ENCODE measurements at regions not wholly inside any gene's neighbourhood (a gene's known extent, or its start where the extent isn't known, plus 50 kb on each side); places are given as distances from the start of the nearest gene placed in this dataset.

GRCh38 chr2:5951471-5951870 is 259.3 kb downstream of the SOX11 start:
- H3K9me3 Mint-ChIP-seq: peaks cover 2% of the 10 kb centered on the region
- no peaks in the 10 kb centered on the region for H3K36me3 Mint-ChIP-seq (ENCODE audit: low read depth)
- no peak overlapping the region for H3K4me3 Mint-ChIP-seq
- H3K27me3 Mint-ChIP-seq: no peaks in the 10 kb centered on the region
- DNase-seq (no peak), ATAC-seq (ENCODE audit: low read depth) (no peak)
- CTCF ChIA-PET: no interaction called here
- H3K27ac Mint-ChIP-seq: no peak overlapping the region
- no peak for TF ChIP-seq CTCF (IDR thresholded peaks at IDR 0.05)
- POLR2A ChIA-PET: no interaction called here
- intact Hi-C loops (cut with micrococcal nuclease): no loop called here
- H3K4me1 Mint-ChIP-seq: no peaks in the 10 kb centered on the region

GRCh38 chr2:5953525-5953924 is 261.3 kb downstream of the SOX11 start:
- POLR2A ChIA-PET: no interaction called here

GRCh38 chr2:5954509-5954908 is 262.3 kb downstream of the SOX11 start:
- CTCF ChIA-PET: no interaction called here
- H3K9me3 Mint-ChIP-seq: peaks cover 2% of the 10 kb centered on the region

More at GRCh38 chr2:5953525-5953924, 261.3 kb downstream of the SOX11 start:
- TF ChIP-seq CTCF (IDR thresholded peaks at IDR 0.05): no peak
- no peak overlapping the region for H3K4me3 Mint-ChIP-seq
- peaks cover 2% of the 10 kb centered on the region for H3K9me3 Mint-ChIP-seq
- intact Hi-C loops (cut with micrococcal nuclease): no loop called here
- no peak for ATAC-seq (ENCODE audit: low read depth)
- no peak overlapping the region for H3K27ac Mint-ChIP-seq
- no peak for DNase-seq
- no peaks in the 10 kb centered on the region for H3K36me3 Mint-ChIP-seq (ENCODE audit: low read depth)
- H3K4me1 Mint-ChIP-seq: no peaks in the 10 kb centered on the region
- CTCF ChIA-PET: no interaction called here
- no peaks in the 10 kb centered on the region for H3K27me3 Mint-ChIP-seq

GRCh38 chr2:5955921-5956320 is 263.7 kb downstream of the SOX11 start:
- H3K4me1 Mint-ChIP-seq: no peaks in the 10 kb centered on the region
- no peak for ATAC-seq (ENCODE audit: low read depth)
- no peak for DNase-seq
- H3K4me3 Mint-ChIP-seq: no peak overlapping the region
- intact Hi-C loops (cut with micrococcal nuclease): no loop called here
- H3K36me3 Mint-ChIP-seq (ENCODE audit: low read depth): no peaks in the 10 kb centered on the region
- peaks cover 2% of the 10 kb centered on the region for H3K9me3 Mint-ChIP-seq
- no peak for TF ChIP-seq CTCF (IDR thresholded peaks at IDR 0.05)
- H3K27ac Mint-ChIP-seq: no peak overlapping the region
- ChIA-PET POLR2A (no interaction called here), CTCF (no interaction called here)
- no peaks in the 10 kb centered on the region for H3K27me3 Mint-ChIP-seq

More at GRCh38 chr2:5954509-5954908, 262.3 kb downstream of the SOX11 start:
- intact Hi-C loops (cut with micrococcal nuclease): no loop called here
- Mint-ChIP-seq H3K27ac (no peak overlapping the region), H3K36me3 (ENCODE audit: low read depth) (no peaks in the 10 kb centered on the region), H3K4me3 (no peak overlapping the region), H3K27me3 (no peaks in the 10 kb centered on the region), H3K4me1 (no peaks in the 10 kb centered on the region)
- POLR2A ChIA-PET: no interaction called here
- no peak for TF ChIP-seq CTCF (IDR thresholded peaks at IDR 0.05)
- no peak for DNase-seq
- no peak for ATAC-seq (ENCODE audit: low read depth)

- Mint-ChIP-seq H3K27ac (no peak overlapping the region), H3K4me3 (no peak overlapping the region), H3K9me3 (peaks cover 8% of the 10 kb centered on the region), H3K27me3 (no peaks in the 10 kb centered on the region), H3K36me3 (ENCODE audit: low read depth) (no peaks in the 10 kb centered on the region), H3K4me1 (no peaks in the 10 kb centered on the region)
- intact Hi-C loops (cut with micrococcal nuclease): no loop called here
- ATAC-seq (ENCODE audit: low read depth) (no peak), DNase-seq (no peak)
- ChIA-PET POLR2A (no interaction called here), CTCF (no interaction called here)
- TF ChIP-seq CTCF (IDR thresholded peaks at IDR 0.05): no peak
Measured at GRCh38 chr2:5959836-5960820, 267.9 kb downstream of the SOX11 start.

Data from activated B cell treated with CpG ODN at 0.5 μM for 24 hours (primary cell).